ENCODE measurements at regions not wholly inside any gene's neighbourhood (a gene's known extent, or its start where the extent isn't known, plus 50 kb on each side); places are given as distances from the start of the nearest gene placed in this dataset.
A peak's percentile ranks its signal among the peaks of the same experiment; 100 is the strongest.

- DNase-seq, result no peak
These were observed 703.5 kb upstream of the RGMB start for GRCh38 chr5:98069876-98070512.

- no peak for DNase-seq
These were observed 700.5 kb upstream of the RGMB start for GRCh38 chr5:98072921-98073320.

GRCh38 chr5:98076501-98076900 lies 697.0 kb upstream of the RGMB start:
- no peak for DNase-seq

GRCh38 chr5:98085593-98085992 lies 687.9 kb upstream of the RGMB start:
- DNase-seq, result no peak

- no peak for DNase-seq
These were observed 678.4 kb upstream of the RGMB start for GRCh38 chr5:98095072-98095471.

- no peak for DNase-seq
These were observed 677.3 kb upstream of the RGMB start for GRCh38 chr5:98096155-98096554.

- no peak for DNase-seq
These were observed 673.9 kb upstream of the RGMB start for GRCh38 chr5:98099448-98100105.

GRCh38 chr5:98101131-98101530 lies 672.3 kb upstream of the RGMB start:
- DNase-seq, result no peak

GRCh38 chr5:98102936-98103335 lies 670.5 kb upstream of the RGMB start:
- no peak for DNase-seq

- no peak for DNase-seq
These were observed 669.7 kb upstream of the RGMB start for GRCh38 chr5:98103807-98104206.

- DNase-seq, result no peak
These were observed 668.8 kb upstream of the RGMB start for GRCh38 chr5:98104454-98105188.

GRCh38 chr5:98105681-98106080 lies 667.8 kb upstream of the RGMB start:
- DNase-seq, result no peak

- DNase-seq, result peak; percentile 36
These were observed 667.1 kb upstream of the RGMB start for GRCh38 chr5:98106116-98107031.

- no peak for DNase-seq
These were observed 665.0 kb upstream of the RGMB start for GRCh38 chr5:98108497-98108896.

- no peak for DNase-seq
These were observed 663.9 kb upstream of the RGMB start for GRCh38 chr5:98109561-98110006.

- DNase-seq, result no peak
These were observed 663.2 kb upstream of the RGMB start for GRCh38 chr5:98110282-98110691.

- DNase-seq, result no peak
These were observed 662.7 kb upstream of the RGMB start for GRCh38 chr5:98110791-98111190.

- DNase-seq, result no peak
These were observed 661.8 kb upstream of the RGMB start for GRCh38 chr5:98111686-98112085.

GRCh38 chr5:98121036-98121936 lies 652.2 kb upstream of the RGMB start:
- DNase-seq, result no peak

GRCh38 chr5:98128271-98128670 lies 645.2 kb upstream of the RGMB start:
- DNase-seq, result no peak

GRCh38 chr5:98128846-98129245 lies 644.6 kb upstream of the RGMB start:
- DNase-seq, result no peak
